Hepatocyte (in vitro differentiated cells): ENCODE measurements at regions not wholly inside any gene's neighbourhood (a gene's known extent, or its start where the extent isn't known, plus 50 kb on each side); places are given as distances from the start of the nearest gene placed in this dataset.

Experiments used
- CTCF ChIP-seq: fragments of 200-600 bp; sonication (generic); IDR thresholded peaks from 2 replicates; pipeline ENCODE4 v1.5.1; 2016; ENCODE audit warnings: antibody characterized with exemption, mild to moderate bottlenecking; ENCODE audit not compliant: poor library complexity
- EZH2 ChIP-seq: fragments of 200-600 bp; sonication (generic); IDR thresholded peaks from 2 replicates; pipeline ENCODE4 v1.6.1; 2016; ENCODE audit warnings: antibody characterized with exemption, mild to moderate bottlenecking, borderline replicate concordance
- EZH2phosphoT487 ChIP-seq: fragments of 200-600 bp; sonication (generic); IDR thresholded peaks from one replicate; pipeline ENCODE4 v1.6.1; 2018; ENCODE audit warnings: antibody characterized with exemption, mild to moderate bottlenecking, low read depth, moderate library complexity; ENCODE audit not compliant: unreplicated experiment, severe bottlenecking

DNA sequence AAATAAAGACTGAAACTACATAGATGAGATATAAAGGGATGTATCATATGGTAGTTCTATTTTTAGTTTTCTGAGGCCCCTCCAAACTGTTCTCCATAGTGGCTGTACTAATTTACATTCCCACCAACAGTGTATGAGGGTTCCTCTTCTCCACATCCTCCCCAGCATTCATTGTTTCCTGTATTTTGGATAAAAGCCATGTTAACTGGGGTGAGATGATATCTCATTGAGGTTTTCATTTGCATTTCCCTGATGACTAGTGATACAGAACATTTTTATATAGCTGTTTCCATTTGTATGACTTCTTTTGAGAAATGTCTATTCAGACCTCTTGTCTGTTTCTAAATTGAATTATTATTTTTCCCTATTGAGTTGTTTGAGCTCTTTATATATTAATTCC lies 229.3 kb downstream of the RFPL4B start:
- no peak for TF ChIP-seq CTCF
- no peak for TF ChIP-seq EZH2
- no peak for TF ChIP-seq EZH2phosphoT487
